ENCODE measurements at regions not wholly inside any gene's neighbourhood (a gene's known extent, or its start where the extent isn't known, plus 50 kb on each side); places are given as distances from the start of the nearest gene placed in this dataset.

DNA sequence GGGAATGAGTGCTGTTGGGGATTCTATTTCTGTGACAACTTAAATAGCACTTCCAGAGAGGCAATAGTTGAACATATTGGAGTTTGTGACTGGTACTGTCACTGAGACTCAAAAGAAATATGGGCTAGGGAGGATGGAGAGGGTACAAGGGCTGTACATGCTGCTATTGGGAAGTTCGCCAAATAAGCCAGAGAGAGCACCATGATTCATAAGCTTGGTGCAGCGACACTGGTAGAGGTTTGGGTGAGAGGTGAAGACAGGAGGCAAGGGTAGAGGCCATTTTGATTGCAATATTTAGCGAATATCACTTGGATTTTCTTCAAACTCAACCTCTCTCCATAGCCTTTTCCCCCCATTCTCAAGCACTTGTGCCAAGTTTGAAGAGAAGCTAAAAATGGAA lies 214.3 kb downstream of the OGFRL1 start:
- CTCF ChIA-PET = no interaction called here
- H3K27ac ChIP-seq (ENCODE audit: extremely low read depth, low read depth, low read length) = no peak overlapping the region
- peaks cover 7% of the 10 kb centered on the region; the same call in 1 of the 2 replicates for H3K4me1 ChIP-seq (ENCODE audit: control insufficient read depth, insufficient read depth, low read length)
- no peak overlapping the region for H3K4me3 ChIP-seq (ENCODE audit: low read depth, low read length)
- TF ChIP-seq ZNF398 (tag by site-specific recombination; IDR thresholded peaks at IDR 0.05) = no peak
- TF ChIP-seq MZF1 (tag by site-specific recombination; IDR thresholded peaks at IDR 0.05; ENCODE audit: borderline replicate concordance) = no peak
- no peak for TF ChIP-seq GLI4 (tag by site-specific recombination; IDR thresholded peaks at IDR 0.05)
- TF ChIP-seq, protein P1, sequence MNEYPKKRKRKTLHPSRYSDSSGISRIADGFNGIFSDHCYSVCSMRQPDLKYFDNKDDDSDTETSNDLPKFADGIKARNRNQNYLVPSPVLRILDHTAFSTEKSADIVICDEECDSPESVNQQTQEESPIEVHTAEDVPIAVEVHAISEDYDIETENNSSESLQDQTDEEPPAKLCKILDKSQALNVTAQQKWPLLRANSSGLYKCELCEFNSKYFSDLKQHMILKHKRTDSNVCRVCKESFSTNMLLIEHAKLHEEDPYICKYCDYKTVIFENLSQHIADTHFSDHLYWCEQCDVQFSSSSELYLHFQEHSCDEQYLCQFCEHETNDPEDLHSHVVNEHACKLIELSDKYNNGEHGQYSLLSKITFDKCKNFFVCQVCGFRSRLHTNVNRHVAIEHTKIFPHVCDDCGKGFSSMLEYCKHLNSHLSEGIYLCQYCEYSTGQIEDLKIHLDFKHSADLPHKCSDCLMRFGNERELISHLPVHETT (tag by site-specific recombination; IDR thresholded peaks at IDR 0.05) = no peak
- no peak for TF ChIP-seq ZNF2 (tag by site-specific recombination; IDR thresholded peaks at IDR 0.05)
- TF ChIP-seq PBX3 (CRISPR knock-in tag; IDR thresholded peaks at IDR 0.05) = no peak
- TF ChIP-seq HIC1 (tag by site-specific recombination; IDR thresholded peaks at IDR 0.05) = no peak
- TF ChIP-seq ZNF768 (tag by site-specific recombination; IDR thresholded peaks at IDR 0.05) = no peak
- TF ChIP-seq ATF2 (tag by site-specific recombination; IDR thresholded peaks at IDR 0.05; ENCODE audit: low read depth) = no peak
- no peak for TF ChIP-seq ZNF112 (tag by site-specific recombination; IDR thresholded peaks at IDR 0.05)
- no peak for TF ChIP-seq ZNF76 (tag by site-specific recombination; IDR thresholded peaks at IDR 0.05; ENCODE audit: borderline replicate concordance, low read depth)
- TF ChIP-seq ZNF544 (tag by site-specific recombination; IDR thresholded peaks at IDR 0.05) = no peak
- TF ChIP-seq, protein P2, sequence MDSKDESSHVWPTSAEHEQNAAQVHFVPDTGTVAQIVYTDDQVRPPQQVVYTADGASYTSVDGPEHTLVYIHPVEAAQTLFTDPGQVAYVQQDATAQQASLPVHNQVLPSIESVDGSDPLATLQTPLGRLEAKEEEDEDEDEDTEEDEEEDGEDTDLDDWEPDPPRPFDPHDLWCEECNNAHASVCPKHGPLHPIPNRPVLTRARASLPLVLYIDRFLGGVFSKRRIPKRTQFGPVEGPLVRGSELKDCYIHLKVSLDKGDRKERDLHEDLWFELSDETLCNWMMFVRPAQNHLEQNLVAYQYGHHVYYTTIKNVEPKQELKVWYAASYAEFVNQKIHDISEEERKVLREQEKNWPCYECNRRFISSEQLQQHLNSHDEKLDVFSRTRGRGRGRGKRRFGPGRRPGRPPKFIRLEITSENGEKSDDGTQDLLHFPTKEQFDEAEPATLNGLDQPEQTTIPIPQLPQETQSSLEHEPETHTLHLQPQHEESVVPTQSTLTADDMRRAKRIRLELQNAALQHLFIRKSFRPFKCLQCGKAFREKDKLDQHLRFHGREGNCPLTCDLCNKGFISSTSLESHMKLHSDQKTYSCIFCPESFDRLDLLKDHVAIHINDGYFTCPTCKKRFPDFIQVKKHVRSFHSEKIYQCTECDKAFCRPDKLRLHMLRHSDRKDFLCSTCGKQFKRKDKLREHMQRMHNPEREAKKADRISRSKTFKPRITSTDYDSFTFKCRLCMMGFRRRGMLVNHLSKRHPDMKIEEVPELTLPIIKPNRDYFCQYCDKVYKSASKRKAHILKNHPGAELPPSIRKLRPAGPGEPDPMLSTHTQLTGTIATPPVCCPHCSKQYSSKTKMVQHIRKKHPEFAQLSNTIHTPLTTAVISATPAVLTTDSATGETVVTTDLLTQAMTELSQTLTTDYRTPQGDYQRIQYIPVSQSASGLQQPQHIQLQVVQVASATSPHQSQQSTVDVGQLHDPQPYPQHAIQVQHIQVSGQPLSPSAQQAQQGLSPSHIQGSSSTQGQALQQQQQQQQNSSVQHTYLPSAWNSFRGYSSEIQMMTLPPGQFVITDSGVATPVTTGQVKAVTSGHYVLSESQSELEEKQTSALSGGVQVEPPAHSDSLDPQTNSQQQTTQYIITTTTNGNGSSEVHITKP (tag by site-specific recombination; IDR thresholded peaks at IDR 0.05) = no peak
- no peak for TF ChIP-seq ZNF623 (tag by site-specific recombination; IDR thresholded peaks at IDR 0.05)
- no peak for TF ChIP-seq SP2 (tag by site-specific recombination; IDR thresholded peaks at IDR 0.05)
- H3K36me3 ChIP-seq (ENCODE audit: control insufficient read depth in 2 of 2, insufficient read depth in 1 of 2, low read length in 2 of 2) = no peaks in the 10 kb centered on the region
- POLR2A ChIA-PET = no interaction called here
- H3K9me3 ChIP-seq (ENCODE audit: control insufficient read depth, insufficient read depth, low read depth, low read length) = no peaks in the 10 kb centered on the region
